ENCODE measurements at regions not wholly inside any gene's neighbourhood (a gene's known extent, or its start where the extent isn't known, plus 50 kb on each side); places are given as distances from the start of the nearest gene placed in this dataset.
"Not testable (repeated sequence)": the region's sequence is repeated elsewhere in the genome, so short reads cannot be mapped to it uniquely, and the experiment has no call there.

DNA sequence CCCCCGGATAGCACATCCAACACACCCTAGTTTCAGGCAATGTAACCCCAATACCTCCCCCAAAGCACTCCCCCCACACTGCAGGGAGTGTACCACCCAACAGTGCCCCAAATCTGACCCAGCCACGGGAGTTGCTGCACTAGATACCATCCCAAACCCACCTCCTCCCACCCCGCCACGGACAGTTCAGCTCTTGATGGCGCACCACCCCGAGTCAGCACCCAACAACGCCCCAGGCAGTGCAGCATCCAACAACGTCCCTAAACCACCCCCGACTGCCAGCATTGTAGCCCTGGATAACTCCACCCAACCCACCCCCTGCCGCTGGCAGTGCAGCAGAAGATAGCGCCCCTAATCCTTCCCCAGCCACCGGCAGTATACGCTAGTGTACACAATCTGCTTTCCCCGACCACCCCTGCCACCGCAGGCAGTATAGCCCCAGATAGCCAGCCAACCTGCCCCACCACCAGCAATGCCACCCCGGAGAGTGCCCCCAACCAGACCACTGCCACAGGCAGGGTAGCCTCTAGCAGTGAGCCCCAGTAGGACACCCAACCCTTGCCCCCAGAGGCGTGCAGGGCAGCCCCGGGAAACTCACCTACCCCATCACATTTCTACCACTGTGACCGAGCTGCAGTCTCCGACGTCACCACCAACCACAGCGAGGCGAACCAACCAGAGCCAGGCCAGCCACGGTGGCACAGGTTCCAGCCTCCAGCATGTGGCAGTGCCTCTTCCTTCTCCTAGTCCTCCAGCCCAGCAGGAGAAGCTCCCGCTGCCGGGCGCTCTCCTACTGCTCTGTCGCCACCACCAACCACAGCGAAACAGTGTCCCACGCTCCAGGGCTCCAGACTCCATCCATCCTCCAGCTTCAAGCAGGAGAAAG is 178.1 kb downstream of the POTEB3 start:
- no peaks in the 10 kb centered on the region for H3K4me1 ChIP-seq (ENCODE audit: control insufficient read depth, insufficient read depth, low read length)
- H3K36me3 ChIP-seq (ENCODE audit: control insufficient read depth, insufficient read depth, low read length): no peaks in the 10 kb centered on the region
- no peak overlapping the region for H3K27ac ChIP-seq (ENCODE audit: low read depth, low read length)
- H3K9ac ChIP-seq (ENCODE audit: low read depth, low read length): no peak overlapping the region
- H3K27me3 ChIP-seq (ENCODE audit: control insufficient read depth, insufficient read depth, low read length): no peaks in the 10 kb centered on the region
- peaks cover 80% of the 10 kb centered on the region for H3K9me3 ChIP-seq (ENCODE audit: control insufficient read depth, insufficient read depth, low read length)
- H3K4me3 ChIP-seq (ENCODE audit: low read depth, low read length): no peak overlapping the region

DNA sequence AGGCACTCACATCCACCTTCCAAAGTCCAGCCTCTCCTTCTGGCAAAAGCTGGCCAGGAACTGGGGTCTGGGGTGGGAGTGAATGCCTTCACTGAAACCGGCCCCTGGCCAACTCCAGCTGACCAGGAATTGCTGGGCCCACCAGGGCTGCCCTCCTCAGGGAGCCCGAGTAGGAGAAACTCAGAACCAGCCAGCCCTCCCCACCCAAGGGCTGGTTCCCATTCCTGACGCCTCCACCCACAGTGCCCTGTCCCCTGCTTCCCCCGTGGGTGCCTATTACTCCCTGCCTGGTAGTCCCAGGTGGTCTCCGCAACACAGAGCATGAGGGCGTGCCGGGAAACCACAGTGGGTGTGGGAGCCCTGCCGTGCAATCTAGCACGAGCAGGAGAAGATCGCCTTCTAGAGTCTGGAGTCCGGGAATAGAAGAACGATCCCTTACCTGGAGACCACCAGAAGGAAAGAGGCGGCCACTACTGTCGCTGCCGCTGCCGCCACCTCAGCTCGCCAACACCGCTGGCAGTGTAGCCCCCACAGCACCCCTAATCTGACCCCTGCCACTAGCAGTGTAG is 178.8 kb downstream of the POTEB3 start:
- Histone ChIP-seq H3K27ac (ENCODE audit: low read depth, low read length) (no peak overlapping the region), H3K9me3 (ENCODE audit: control insufficient read depth, insufficient read depth, low read length) (peaks cover 73% of the 10 kb centered on the region), H3K4me1 (ENCODE audit: control insufficient read depth, insufficient read depth, low read length) (no peaks in the 10 kb centered on the region), H3K27me3 (ENCODE audit: control insufficient read depth, insufficient read depth, low read length) (no peaks in the 10 kb centered on the region), H3K36me3 (ENCODE audit: control insufficient read depth, insufficient read depth, low read length) (no peaks in the 10 kb centered on the region), H3K9ac (ENCODE audit: low read depth, low read length) (no peak overlapping the region), H3K4me3 (ENCODE audit: low read depth, low read length) (no peak overlapping the region; the same call in 1 of the 2 replicates)

- H3K4me3 ChIP-seq (ENCODE audit: low read depth, low read length): no peak overlapping the region; the same call in 1 of the 2 replicates
- H3K4me1 ChIP-seq (ENCODE audit: control insufficient read depth, insufficient read depth, low read length): no peaks in the 10 kb centered on the region
- H3K9me3 ChIP-seq (ENCODE audit: control insufficient read depth, insufficient read depth, low read length): peaks cover 68% of the 10 kb centered on the region
- H3K27me3 ChIP-seq (ENCODE audit: control insufficient read depth, insufficient read depth, low read length): no peaks in the 10 kb centered on the region
- H3K36me3 ChIP-seq (ENCODE audit: control insufficient read depth, insufficient read depth, low read length): no peaks in the 10 kb centered on the region
- no peak overlapping the region for H3K9ac ChIP-seq (ENCODE audit: low read depth, low read length)
- no peak overlapping the region for H3K27ac ChIP-seq (ENCODE audit: low read depth, low read length)
Observed at GRCh38 chr15:21260966-21261395, 179.3 kb downstream of the POTEB3 start.

DNA sequence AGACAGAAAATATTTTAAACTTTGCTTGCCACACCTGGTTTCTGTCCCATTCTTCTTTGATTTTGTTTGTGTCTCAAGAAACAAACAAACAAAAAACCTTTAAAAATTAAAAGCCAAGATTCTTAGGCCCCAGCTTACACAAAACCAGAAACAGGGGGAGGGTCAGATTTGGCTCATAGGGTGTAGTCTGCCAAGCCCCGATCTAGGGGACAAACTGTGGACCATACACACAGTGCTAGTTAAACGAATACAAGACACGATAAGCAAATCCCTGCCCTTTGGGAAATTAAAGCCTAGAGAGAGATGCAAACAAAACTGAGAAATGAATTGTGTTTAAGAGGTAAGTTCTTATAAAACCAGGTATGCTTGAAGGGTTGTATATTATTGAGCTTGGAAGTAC is 181.7 kb downstream of the POTEB3 start:
- peaks cover 48% of the 10 kb centered on the region for H3K9me3 ChIP-seq (ENCODE audit: control insufficient read depth, insufficient read depth, low read length)
- H3K27ac ChIP-seq (ENCODE audit: low read depth, low read length); H3K27me3 ChIP-seq (ENCODE audit: control insufficient read depth, insufficient read depth, low read length); H3K9ac ChIP-seq (ENCODE audit: low read depth, low read length); H3K36me3 ChIP-seq (ENCODE audit: control insufficient read depth, insufficient read depth, low read length); H3K4me3 ChIP-seq (ENCODE audit: low read depth, low read length); H3K4me1 ChIP-seq (ENCODE audit: control insufficient read depth, insufficient read depth, low read length): not testable (repeated sequence)

DNA sequence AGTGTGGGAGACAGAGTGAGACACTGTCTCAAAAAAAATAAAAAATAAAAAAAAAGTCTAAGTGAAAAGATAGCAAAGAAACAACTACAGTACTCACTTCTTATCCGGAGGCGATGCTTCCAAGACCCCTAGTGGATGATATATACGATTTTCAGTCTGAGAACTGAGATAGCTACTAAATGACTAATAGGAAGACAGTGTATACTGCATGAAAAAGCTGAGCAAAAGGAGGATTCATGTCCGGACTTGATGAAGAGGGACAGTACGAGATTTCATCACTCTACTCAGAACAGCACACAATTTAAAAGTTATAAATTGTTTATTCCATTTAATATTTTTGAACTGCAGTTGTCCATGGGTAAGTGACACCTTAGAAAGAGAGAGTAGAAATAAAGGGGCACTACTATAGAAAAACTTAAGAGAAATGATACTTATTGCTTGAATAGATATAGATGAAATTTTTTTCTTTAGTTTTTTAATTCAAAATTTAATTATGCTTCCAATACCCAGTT is 190.7 kb downstream of the POTEB3 start:
- not testable (repeated sequence) for H3K9me3 ChIP-seq (ENCODE audit: control insufficient read depth, insufficient read depth, low read length); H3K9ac ChIP-seq (ENCODE audit: low read depth, low read length); H3K4me3 ChIP-seq (ENCODE audit: low read depth, low read length); H3K27me3 ChIP-seq (ENCODE audit: control insufficient read depth, insufficient read depth, low read length); H3K27ac ChIP-seq (ENCODE audit: low read depth, low read length); H3K36me3 ChIP-seq (ENCODE audit: control insufficient read depth, insufficient read depth, low read length); H3K4me1 ChIP-seq (ENCODE audit: control insufficient read depth, insufficient read depth, low read length)
